ENCODE measurements at regions not wholly inside any gene's neighbourhood (a gene's known extent, or its start where the extent isn't known, plus 50 kb on each side); places are given as distances from the start of the nearest gene placed in this dataset.

DNA sequence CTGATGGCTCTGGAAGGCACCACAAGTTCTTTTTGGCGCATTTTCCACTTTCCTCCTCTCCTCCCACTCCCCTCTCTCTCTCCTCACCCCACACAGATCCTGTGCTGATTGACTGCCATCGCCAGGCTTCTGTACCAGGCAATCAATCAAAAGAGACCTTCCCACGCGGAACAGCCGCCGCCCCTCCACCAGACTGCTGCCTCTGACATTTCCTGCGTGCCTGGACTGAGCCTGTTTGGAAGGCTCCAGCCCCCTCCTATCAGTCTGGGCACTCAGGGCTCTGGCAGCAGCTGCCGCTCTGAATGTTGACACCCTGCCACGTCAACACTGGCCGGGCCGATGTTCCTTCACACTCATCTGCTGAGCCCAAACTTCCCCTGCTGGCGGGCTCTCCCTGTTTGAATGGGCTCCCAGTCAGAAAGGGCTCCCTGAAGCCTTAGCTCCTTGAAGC is 467.7 kb downstream of the EPHA4 start:
- TF ChIP-seq, protein P1, sequence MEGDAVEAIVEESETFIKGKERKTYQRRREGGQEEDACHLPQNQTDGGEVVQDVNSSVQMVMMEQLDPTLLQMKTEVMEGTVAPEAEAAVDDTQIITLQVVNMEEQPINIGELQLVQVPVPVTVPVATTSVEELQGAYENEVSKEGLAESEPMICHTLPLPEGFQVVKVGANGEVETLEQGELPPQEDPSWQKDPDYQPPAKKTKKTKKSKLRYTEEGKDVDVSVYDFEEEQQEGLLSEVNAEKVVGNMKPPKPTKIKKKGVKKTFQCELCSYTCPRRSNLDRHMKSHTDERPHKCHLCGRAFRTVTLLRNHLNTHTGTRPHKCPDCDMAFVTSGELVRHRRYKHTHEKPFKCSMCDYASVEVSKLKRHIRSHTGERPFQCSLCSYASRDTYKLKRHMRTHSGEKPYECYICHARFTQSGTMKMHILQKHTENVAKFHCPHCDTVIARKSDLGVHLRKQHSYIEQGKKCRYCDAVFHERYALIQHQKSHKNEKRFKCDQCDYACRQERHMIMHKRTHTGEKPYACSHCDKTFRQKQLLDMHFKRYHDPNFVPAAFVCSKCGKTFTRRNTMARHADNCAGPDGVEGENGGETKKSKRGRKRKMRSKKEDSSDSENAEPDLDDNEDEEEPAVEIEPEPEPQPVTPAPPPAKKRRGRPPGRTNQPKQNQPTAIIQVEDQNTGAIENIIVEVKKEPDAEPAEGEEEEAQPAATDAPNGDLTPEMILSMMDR (IDR thresholded peaks at IDR 0.05; ENCODE audit: insufficient read depth, low read depth, low read length): no peak
- no peak for TF ChIP-seq EZH2 (IDR thresholded peaks at IDR 0.05; ENCODE audit: insufficient read depth, low read length)
